ENCODE measurements at regions not wholly inside any gene's neighbourhood (a gene's known extent, or its start where the extent isn't known, plus 50 kb on each side); places are given as distances from the start of the nearest gene placed in this dataset.

- WGBS (ENCODE audit: insufficient coverage) = 88% methylated on average over 1 of the region's 2 CpGs
- H3K36me3 Mint-ChIP-seq = no peaks in the 10 kb centered on the region
- no peaks in the 10 kb centered on the region for H4K20me1 ChIP-seq (ENCODE audit: insufficient read depth, low read length)
- H3K4me3 ChIP-seq (replicated peaks in 1 of 3; ENCODE audit: low read depth in 2 of 3, low read length in 3 of 3) = no peak overlapping the region
- H3K4me1 ChIP-seq (ENCODE audit: control insufficient read depth in 1 of 2, insufficient read depth in 2 of 2, low read length in 2 of 2) = no peaks in the 10 kb centered on the region
- H3K9me3 Mint-ChIP-seq = peaks cover 2 to 12% (median 8%) of the 10 kb centered on the region in 7 donors
- H3K36me3 ChIP-seq (replicated peaks in 1 of 2; ENCODE audit: control insufficient read depth in 1 of 2, insufficient read depth in 2 of 2, low read length in 2 of 2) = no peaks in the 10 kb centered on the region
- H3K27ac ChIP-seq (ENCODE audit: low read depth in 1 of 2, low read length in 2 of 2) = no peak overlapping the region
- no peak overlapping the region for H3K4me3 Mint-ChIP-seq
- H3K27ac Mint-ChIP-seq = no peak overlapping the region
- peaks cover 0 to 8% of the 10 kb centered on the region in 2 donors for H3K9me3 ChIP-seq (replicated peaks in 1 of 2; ENCODE audit: control insufficient read depth in 1 of 2, insufficient read depth in 1 of 2, low read length in 2 of 2)
- no peak overlapping the region for H2AFZ ChIP-seq (ENCODE audit: insufficient read depth, low read depth, low read length, poor library complexity, severe bottlenecking)
- no peaks in the 10 kb centered on the region for H3K79me2 ChIP-seq (ENCODE audit: insufficient read depth, low read length)
- H3K27me3 Mint-ChIP-seq (ENCODE audit: low read depth in 3 of 3) = peaks cover 0 to 2% (median 0%) of the 10 kb centered on the region in 3 donors
- H3K27me3 ChIP-seq (ENCODE audit: control insufficient read depth in 2 of 2, insufficient read depth in 2 of 2, low read length in 2 of 2) = no peaks in the 10 kb centered on the region
- DNase-seq = no peak
- no peak overlapping the region for H3K9ac ChIP-seq (ENCODE audit: insufficient read depth, low read length, poor library complexity, severe bottlenecking)
- H3K4me2 ChIP-seq (replicated peaks; ENCODE audit: extremely low read depth, low read length, poor library complexity, severe bottlenecking) = no peak overlapping the region
- intact Hi-C loops (cut with micrococcal nuclease) = no loop called here
- no peaks in the 10 kb centered on the region for H3K4me1 Mint-ChIP-seq
- TF ChIP-seq CTCF (IDR thresholded peaks at IDR 0.05) = no peak
Observed at GRCh38 chr5:124289641-124290311, 456.7 kb downstream of the ZNF608 start.

- Mint-ChIP-seq H3K4me3 (no peak overlapping the region), H3K4me1 (no peaks in the 10 kb centered on the region), H3K9me3 (peaks cover under 1 to 7% (median 4%) of the 10 kb centered on the region in 7 donors), H3K36me3 (no peaks in the 10 kb centered on the region), H3K27ac (no peak overlapping the region), H3K27me3 (ENCODE audit: low read depth in 3 of 3) (peaks cover 0 to 2% (median 0%) of the 10 kb centered on the region in 3 donors)
- no peak for DNase-seq
- Histone ChIP-seq H3K4me1 (ENCODE audit: control insufficient read depth in 1 of 2, insufficient read depth in 2 of 2, low read length in 2 of 2) (no peaks in the 10 kb centered on the region), H3K4me3 (replicated peaks in 1 of 3; ENCODE audit: low read depth in 2 of 3, low read length in 3 of 3) (no peak overlapping the region), H2AFZ (ENCODE audit: insufficient read depth, low read depth, low read length, poor library complexity, severe bottlenecking) (no peak overlapping the region), H3K27ac (ENCODE audit: low read depth in 1 of 2, low read length in 2 of 2) (no peak overlapping the region), H3K9ac (ENCODE audit: insufficient read depth, low read length, poor library complexity, severe bottlenecking) (no peak overlapping the region), H3K9me3 (replicated peaks in 1 of 2; ENCODE audit: control insufficient read depth in 1 of 2, insufficient read depth in 1 of 2, low read length in 2 of 2) (peaks cover 0 to 6% of the 10 kb centered on the region in 2 donors), H3K36me3 (replicated peaks in 1 of 2; ENCODE audit: control insufficient read depth in 1 of 2, insufficient read depth in 2 of 2, low read length in 2 of 2) (no peaks in the 10 kb centered on the region), H3K27me3 (ENCODE audit: control insufficient read depth in 2 of 2, insufficient read depth in 2 of 2, low read length in 2 of 2) (no peaks in the 10 kb centered on the region), H3K4me2 (replicated peaks; ENCODE audit: extremely low read depth, low read length, poor library complexity, severe bottlenecking) (no peak overlapping the region), H3K79me2 (ENCODE audit: insufficient read depth, low read length) (no peaks in the 10 kb centered on the region), H4K20me1 (ENCODE audit: insufficient read depth, low read length) (no peaks in the 10 kb centered on the region)
- intact Hi-C loops (cut with micrococcal nuclease) = no loop called here
- 100% methylated on average over 2 of the region's 4 CpGs for WGBS (ENCODE audit: insufficient coverage)
- no peak for TF ChIP-seq CTCF (IDR thresholded peaks at IDR 0.05)
Observed at GRCh38 chr5:124289130-124289529, 457.3 kb downstream of the ZNF608 start.

All from CD14-positive monocyte (primary cell).